ENCODE measurements at regions not wholly inside any gene's neighbourhood (a gene's known extent, or its start where the extent isn't known, plus 50 kb on each side); places are given as distances from the start of the nearest gene placed in this dataset.
"Not testable (repeated sequence)": the region's sequence is repeated elsewhere in the genome, so short reads cannot be mapped to it uniquely, and the experiment has no call there.

DNA sequence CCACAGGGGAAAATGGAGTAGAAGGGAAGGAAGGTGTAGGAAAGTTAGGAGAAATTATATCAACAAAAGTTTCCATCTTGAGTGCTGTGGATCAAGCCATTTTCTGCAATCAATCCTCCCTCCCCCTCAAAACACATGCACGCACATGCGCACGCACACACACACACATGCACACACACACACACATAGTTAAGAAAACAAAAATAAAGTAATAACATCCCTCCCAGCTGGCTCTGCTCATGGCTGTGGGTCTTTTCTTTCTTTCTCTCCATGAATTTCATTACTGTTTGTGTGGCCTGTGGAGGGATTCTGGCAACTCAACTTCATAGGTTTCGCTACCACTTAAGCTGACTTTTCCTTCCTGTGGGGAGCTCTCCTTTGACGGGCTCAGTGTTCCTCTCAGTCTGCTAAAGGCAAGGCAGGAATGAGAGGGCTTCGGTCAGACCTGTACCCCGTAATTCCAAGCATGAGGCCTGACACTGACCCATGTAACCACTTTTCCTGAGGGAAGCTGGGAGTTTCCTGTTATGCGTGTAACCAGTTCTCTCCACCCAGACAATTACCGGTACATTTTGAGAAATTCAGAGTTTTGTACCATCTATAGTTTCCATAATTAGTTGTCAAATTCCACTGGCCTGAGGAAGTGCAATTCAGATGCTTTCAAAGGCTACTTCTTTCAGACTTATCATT is 79.8 kb downstream of the ZNF92 start:
- DNase-seq: no peak

DNA sequence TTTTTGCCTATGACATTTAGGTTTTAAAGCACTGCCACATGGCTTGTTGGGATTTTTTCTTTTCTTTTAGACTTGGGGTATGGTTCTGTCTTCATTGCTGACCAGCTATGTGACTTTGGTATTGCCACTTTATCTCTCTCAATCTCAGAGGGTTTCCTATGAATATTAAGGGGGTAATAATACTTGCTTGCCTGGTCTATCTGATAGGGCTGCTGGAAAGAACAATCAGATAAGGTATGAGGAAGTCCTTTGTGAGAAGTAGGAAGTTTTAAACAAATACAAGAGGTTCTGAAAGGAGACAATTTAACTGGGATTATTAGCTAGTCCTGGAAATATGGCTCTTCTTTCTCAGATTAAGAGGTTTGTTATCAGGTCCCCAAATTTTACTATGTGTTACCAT is 80.8 kb downstream of the ZNF92 start:
- no peak for DNase-seq

- DNase-seq: not testable (repeated sequence)
Measured at GRCh38 chr7:65455050-65455449, 81.4 kb downstream of the ZNF92 start.

DNA sequence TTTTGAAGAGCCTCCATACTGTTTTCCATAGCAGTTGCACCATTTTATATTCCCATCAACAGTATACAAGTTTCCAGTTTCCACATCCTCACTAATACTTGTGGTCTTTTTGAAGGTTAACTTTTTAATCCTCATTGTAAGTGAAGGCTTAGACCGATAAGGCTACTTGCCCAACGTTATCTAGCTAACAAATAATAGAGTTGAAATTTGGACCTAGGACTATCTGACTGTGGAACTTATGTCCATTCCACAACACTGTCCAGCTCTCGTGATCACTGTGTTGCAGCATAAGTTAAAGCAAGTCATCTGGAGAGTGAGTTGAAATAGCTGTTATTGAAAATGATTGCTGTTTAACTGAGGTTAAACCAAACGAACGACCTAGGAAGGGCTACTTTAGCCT is 84.0 kb downstream of the ZNF92 start:
- no peak for DNase-seq

GRCh38 chr7:65459438-65459837 is 85.8 kb downstream of the ZNF92 start:
- no peak for DNase-seq

DNA sequence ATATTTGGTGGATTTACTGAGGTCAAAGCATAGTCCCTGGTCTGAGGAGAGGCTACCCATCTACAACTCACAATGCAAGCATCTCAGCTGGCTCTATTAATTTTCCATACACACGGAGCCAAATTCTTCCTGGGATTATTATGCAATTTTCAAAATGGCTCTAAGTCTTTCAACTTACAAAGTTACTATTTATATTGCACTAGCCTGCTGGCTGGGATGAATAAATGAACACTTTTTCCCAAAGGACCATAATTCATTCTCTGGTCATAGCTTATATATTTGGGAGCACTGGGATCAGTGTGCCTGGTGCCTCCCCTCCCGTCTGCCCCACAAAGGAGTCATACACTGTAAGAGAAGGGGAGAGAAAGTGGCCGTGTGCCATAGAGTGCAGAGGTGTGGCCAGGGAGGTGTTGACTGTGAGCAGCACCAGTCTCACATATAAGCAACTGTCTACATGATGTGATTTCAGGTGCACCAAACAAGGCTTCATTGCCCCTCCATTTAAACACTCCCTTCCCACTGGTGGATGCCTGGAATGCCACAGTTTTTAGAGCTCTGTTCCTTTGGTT is 88.6 kb downstream of the ZNF92 start:
- DNase-seq: no peak

GRCh38 chr7:65463184-65463583 is 89.5 kb downstream of the ZNF92 start:
- no peak for DNase-seq

DNA sequence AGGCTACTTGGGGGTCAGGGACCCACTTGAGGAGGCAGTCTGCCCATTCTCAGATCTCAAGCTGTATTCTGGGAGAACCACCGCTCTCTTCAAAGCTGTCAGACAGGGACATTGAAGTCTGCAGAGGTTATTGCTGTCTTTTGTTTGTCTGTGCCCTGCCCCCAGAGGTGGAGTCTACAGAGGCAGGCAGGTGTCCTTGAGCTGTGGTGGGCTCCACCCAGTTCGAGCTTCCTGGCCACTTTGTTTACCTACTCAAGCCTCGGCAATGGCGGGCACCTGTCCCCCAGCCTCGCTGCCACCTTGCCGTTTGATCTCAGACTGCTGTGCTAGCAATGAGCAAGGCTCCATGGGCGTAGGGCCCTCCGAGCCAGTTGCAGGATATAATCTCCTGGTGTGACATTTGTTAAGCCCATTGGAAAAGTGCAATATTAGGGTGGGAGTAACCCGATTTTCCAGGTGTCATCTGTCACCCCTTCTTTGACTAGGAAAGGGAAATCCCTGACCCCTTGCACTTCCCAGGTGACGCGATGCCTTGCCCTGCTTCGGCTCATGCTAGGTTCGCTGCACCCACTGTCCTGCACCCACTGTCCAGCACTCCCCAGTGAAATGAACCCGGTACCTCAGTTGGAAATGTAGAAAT is 96.4 kb downstream of the ZNF92 start:
- not testable (repeated sequence) for DNase-seq

- no peak for DNase-seq
Measured at GRCh38 chr7:65471587-65471986, 97.9 kb downstream of the ZNF92 start.

DNA sequence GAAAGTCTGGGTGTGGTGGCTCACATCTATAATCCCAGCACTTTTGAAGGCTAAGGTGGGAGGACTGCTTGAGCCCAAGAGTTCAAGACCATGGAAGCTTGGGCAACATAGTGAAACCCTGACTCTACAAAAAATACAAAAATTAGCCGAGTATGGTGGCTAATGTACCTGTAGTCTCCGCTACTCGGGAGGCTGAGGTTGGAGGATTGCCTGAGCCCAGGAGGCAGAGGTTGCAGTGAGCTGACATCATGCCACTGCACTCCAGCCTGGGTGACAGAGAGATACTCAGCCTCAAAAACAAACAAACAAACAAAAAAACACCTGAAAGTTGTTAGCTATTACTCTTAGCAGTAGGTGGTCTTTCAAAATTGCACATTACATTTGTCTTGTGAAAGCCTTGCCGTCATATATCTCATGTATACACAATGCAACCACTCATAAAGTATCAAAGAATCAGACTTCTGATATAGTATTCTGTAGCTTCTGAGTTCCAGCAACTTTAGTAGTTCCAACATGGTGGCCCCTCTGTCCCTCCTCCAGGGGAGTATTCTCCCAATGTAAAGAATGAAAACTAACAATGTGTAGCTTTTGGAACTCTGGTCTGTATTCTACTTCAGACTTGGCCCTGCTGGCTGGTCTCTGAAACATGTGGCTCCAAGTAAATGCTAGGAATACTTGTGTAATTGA is 101.5 kb downstream of the ZNF92 start:
- DNase-seq: no peak

DNA sequence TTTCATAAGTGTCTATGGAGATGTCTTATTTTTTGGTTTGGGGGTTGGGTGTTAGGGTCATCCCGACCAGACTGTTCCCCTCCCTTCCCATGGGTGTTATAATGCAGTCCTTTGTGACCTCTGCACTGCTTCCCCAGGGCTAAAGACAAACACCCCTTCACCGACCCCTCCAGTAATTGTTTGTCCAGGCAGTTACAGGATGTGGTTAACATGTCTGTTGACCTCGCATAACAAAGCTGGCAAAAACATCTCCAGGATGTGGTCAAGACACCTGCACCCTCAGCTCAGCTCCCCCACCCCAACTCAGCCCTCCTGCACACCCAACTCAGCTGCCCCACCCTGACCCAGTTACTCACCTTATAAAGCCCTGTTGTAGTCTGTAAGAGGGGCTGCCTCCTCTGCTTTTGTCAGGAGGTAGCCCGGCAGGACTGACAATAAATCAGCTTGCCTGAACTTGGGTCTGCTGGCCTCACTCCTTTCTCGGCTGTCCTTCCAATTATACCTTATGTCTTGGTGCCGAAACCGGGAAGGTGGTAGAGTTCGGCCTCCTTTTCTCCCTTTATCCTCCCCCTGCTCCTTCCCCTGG is 102.2 kb downstream of the ZNF92 start:
- DNase-seq: no peak

GRCh38 chr7:65477326-65477725 is 103.7 kb downstream of the ZNF92 start:
- DNase-seq: no peak

DNA sequence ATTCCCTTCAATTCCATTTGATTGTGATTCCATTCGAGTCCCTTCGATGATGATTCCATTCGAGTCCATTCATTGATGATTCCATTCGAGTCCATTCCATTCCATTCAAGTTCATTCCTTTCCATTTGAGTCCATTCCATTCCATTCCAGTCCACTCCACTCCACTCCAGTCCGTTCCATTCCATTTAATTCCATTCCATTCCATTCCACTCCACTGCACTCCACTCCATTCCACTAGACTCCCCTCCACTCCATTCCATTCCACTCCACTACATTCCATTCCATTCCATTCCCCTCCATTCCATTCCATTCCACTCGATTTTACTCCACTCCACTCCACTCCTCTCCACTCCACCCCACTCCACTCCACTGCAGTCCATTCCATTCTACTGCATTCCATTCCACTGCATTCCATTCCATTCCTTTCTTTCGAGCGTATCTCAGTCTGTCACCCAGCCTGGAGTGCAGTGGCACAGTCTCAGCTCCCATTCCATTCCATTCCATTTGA is 115.7 kb downstream of the ZNF92 start:
- DNase-seq: no peak

- not testable (repeated sequence) for DNase-seq
Measured at GRCh38 chr7:65496697-65497096, 123.0 kb downstream of the ZNF92 start.

- no peak for DNase-seq
Measured at GRCh38 chr7:65503434-65504152, 129.9 kb downstream of the ZNF92 start.

DNA sequence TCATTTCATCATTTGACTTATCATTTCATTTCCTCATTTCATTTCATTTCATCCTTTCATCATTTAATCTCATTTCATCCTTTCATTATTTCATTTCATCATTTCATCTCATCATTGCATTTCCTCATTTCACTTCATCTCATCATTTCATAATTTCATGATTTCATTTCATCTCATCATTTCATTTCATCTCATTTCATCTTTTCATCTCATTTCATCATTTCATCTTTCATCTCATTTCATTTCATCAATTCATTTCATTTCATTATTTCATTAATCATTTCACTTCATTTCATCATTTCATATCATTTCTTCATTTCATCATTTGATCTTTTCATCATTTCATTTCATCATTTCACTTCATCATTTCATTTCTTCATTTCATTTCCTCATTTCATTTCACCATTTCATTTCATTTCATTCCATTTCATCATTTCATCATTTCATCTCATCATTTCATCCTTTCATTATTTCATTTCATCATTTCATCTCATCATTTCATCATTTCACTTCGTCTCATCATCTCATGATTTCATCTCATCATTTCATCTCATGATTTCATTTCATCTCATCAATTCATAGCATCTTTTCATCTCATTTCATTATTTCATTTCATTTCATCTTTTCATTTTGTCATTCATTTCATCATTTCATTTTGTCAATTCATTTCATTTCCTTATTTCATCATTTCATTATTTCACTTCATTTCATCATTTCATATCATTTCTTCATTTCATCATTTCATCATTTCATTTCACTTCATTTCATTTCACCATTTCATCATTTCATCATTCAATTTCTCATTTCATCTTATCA is 131.1 kb downstream of the ZNF92 start:
- not testable (repeated sequence) for DNase-seq

DNA sequence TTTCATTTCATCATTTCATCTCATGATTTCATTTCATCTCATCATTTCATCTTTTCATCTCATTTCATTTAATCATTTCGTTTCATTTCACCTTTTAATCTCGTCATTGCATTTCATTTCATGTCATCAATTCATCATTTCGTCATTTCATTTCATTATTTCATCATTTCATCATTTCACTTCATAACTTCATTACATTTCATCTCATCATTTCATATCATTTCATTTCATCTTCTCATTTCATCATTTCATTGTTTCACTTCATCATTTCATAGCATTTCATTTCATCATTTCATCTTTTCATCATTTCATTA is 131.6 kb downstream of the ZNF92 start:
- DNase-seq: not testable (repeated sequence)

- DNase-seq: not testable (repeated sequence)
Measured at GRCh38 chr7:65508581-65509367, 135.1 kb downstream of the ZNF92 start.

GRCh38 chr7:65509368-65510186 is 135.9 kb downstream of the ZNF92 start:
- no peak for DNase-seq

GRCh38 chr7:65510187-65510538 is 136.5 kb downstream of the ZNF92 start:
- DNase-seq: not testable (repeated sequence)

Measured in inflammatory macrophage (primary cell).